NCI-H146 treated with DMSO at 0.1 percent for 48 hours (cell line): ENCODE measurements at regions not wholly inside any gene's neighbourhood (a gene's known extent, or its start where the extent isn't known, plus 50 kb on each side); places are given as distances from the start of the nearest gene placed in this dataset.
"Not testable (repeated sequence)": the region's sequence is repeated elsewhere in the genome, so short reads cannot be mapped to it uniquely, and the experiment has no call there.

Source experiments
- DNase-seq: peaks from one replicate; lab custom pipeline; 2025; ENCODE audit not compliant: unreplicated experiment; lab: John Stamatoyannopoulos, UW

- DNase-seq: no peak
These were observed 801.4 kb downstream of the FLRT2 start for GRCh38 chr14:86331341-86331740.

GRCh38 chr14:86321151-86321550 lies 791.2 kb downstream of the FLRT2 start:
- no peak for DNase-seq

GRCh38 chr14:86312154-86312665 lies 782.3 kb downstream of the FLRT2 start:
- DNase-seq: not testable (repeated sequence)

GRCh38 chr14:86311151-86311550 lies 781.2 kb downstream of the FLRT2 start:
- DNase-seq: no peak

GRCh38 chr14:86310611-86311010 lies 780.7 kb downstream of the FLRT2 start:
- no peak for DNase-seq

- DNase-seq: no peak
These were observed 780.2 kb downstream of the FLRT2 start for GRCh38 chr14:86310148-86310547.

- DNase-seq: no peak
These were observed 775.1 kb downstream of the FLRT2 start for GRCh38 chr14:86305058-86305457.

GRCh38 chr14:86299994-86300393 lies 770.0 kb downstream of the FLRT2 start:
- no peak for DNase-seq

GRCh38 chr14:86296173-86296572 lies 766.2 kb downstream of the FLRT2 start:
- peak; percentile 52 for DNase-seq

GRCh38 chr14:86288336-86288735 lies 758.4 kb downstream of the FLRT2 start:
- no peak for DNase-seq

- DNase-seq: no peak
These were observed 749.5 kb downstream of the FLRT2 start for GRCh38 chr14:86279405-86279804.

GRCh38 chr14:86257973-86258372 lies 728.0 kb downstream of the FLRT2 start:
- DNase-seq: no peak

- no peak for DNase-seq
These were observed 713.2 kb downstream of the FLRT2 start for GRCh38 chr14:86243158-86243557.

GRCh38 chr14:86237733-86238132 lies 707.8 kb downstream of the FLRT2 start:
- DNase-seq: no peak

GRCh38 chr14:86221755-86222154 lies 691.8 kb downstream of the FLRT2 start:
- DNase-seq: no peak

- DNase-seq: no peak
These were observed 691.1 kb downstream of the FLRT2 start for GRCh38 chr14:86221000-86221399.

GRCh38 chr14:86217523-86217922 lies 687.6 kb downstream of the FLRT2 start:
- no peak for DNase-seq

- no peak for DNase-seq
These were observed 673.9 kb downstream of the FLRT2 start for GRCh38 chr14:86203843-86204242.

GRCh38 chr14:86196471-86196870 lies 666.5 kb downstream of the FLRT2 start:
- DNase-seq: no peak

- no peak for DNase-seq
These were observed 663.8 kb downstream of the FLRT2 start for GRCh38 chr14:86193756-86194155.

- DNase-seq: peak; percentile 47
These were observed 650.0 kb downstream of the FLRT2 start for GRCh38 chr14:86179980-86180379.

GRCh38 chr14:86168371-86168770 lies 638.4 kb downstream of the FLRT2 start:
- DNase-seq: no peak

- peak; percentile 55 for DNase-seq
These were observed 636.6 kb downstream of the FLRT2 start for GRCh38 chr14:86166541-86166940.

- no peak for DNase-seq
These were observed 623.5 kb downstream of the FLRT2 start for GRCh38 chr14:86153480-86153879.
